ENCODE measurements at regions not wholly inside any gene's neighbourhood (a gene's known extent, or its start where the extent isn't known, plus 50 kb on each side); places are given as distances from the start of the nearest gene placed in this dataset.

GRCh38 chr3:194257151-194257621, 93.9 kb downstream of the CPN2 start:
- TF ChIP-seq POLR2AphosphoS5 (IDR thresholded peaks at IDR 0.05) (no peak), CTCF (IDR thresholded peaks at IDR 0.05) (no peak), EP300 (IDR thresholded peaks at IDR 0.05) (no peak), POLR2A (IDR thresholded peaks at IDR 0.05) (no peak)
